Right lobe of liver (tissue), 6 donors: ENCODE measurements at regions not wholly inside any gene's neighbourhood (a gene's known extent, or its start where the extent isn't known, plus 50 kb on each side); places are given as distances from the start of the nearest gene placed in this dataset.

Experiments used
- ATAC-seq, 4 donors: fragments of 200-7000 bp; cut with Tn5 transposase; one replicate each; pipeline ENCODE4 v1.9.1; 2020; ENCODE audit warnings: mild to moderate bottlenecking in 4 of 4, moderate library complexity in 4 of 4
- DNase-seq, 3 donors: peaks; one replicate each; pipeline ENCODE4 v3.0.0-alpha.2; 2020
- H3K27ac ChIP-seq, 3 donors: fragments of 200-600 bp; one replicate each; pipeline ENCODE4 v1.8.0; 2022
- H3K27me3 ChIP-seq, 2 donors: fragments of 200-600 bp; one replicate each; pipeline ENCODE4 v1.8.0; 2022
- H3K36me3 ChIP-seq, 4 donors: fragments of 200-600 bp; sonication (generic) in 1 of 4; one replicate each; pipeline versions ENCODE4 v1.5.1 to v1.8.0; 2017 to 2022; ENCODE audit warnings: control low read depth in 1 of 4
- H3K4me1 ChIP-seq, 4 donors: fragments of 200-600 bp; sonication (generic) in 1 of 4; one replicate each; pipeline versions ENCODE4 v1.5.1 to v1.8.0; 2017 to 2022; ENCODE audit warnings: control low read depth in 1 of 4
- H3K4me3 ChIP-seq, 3 donors: fragments of 200-600 bp; one replicate each; pipeline ENCODE4 v1.8.0; 2022
- H3K9me3 ChIP-seq, 4 donors: fragments of 200-600 bp; sonication (generic) in 1 of 4; one replicate each; pipeline versions ENCODE4 v1.5.1 to v1.8.0; 2017 to 2022; ENCODE audit warnings: control low read depth in 1 of 4
- CTCF ChIP-seq, 4 donors: fragments of 200-600 bp in 3 of 4; fragments of 450-650 bp in 1 of 4; IDR thresholded peaks; one replicate each; pipeline versions ENCODE4 v1.5.1 to v1.8.0; 2016 to 2022; ENCODE audit warnings: antibody characterized with exemption in 4 of 4, mild to moderate bottlenecking in 2 of 4
- POLR2A ChIP-seq: fragments of 450-650 bp; IDR thresholded peaks from one replicate; pipeline ENCODE4 v1.6.1; 2017; ENCODE audit warnings: antibody characterized with exemption, mild to moderate bottlenecking
- WGBS: methylation state at CpG from one replicate; pipeline ENCODE4 v1.1.6; 2018; ENCODE audit warnings: low coverage, low lambda C conversion rate; ENCODE audit not compliant: insufficient coverage; ENCODE audit errors: missing lambda C conversion rate; 5-methylcytosine and 5-hydroxymethylcytosine counted together
- intact Hi-C, 2 donors: fragments of 100-400 bp; cut with DNase I; formaldehyde crosslinking; loops; one replicate each; pipeline versions ENCODE4 v1.11.2 to v1.14.1; 2022
- donor health status: DM: no; HTN: yes; CAD: no.
- donor health status: DM: no; HTN: no; CAD: no.
- donor health status: DM: no; HTN: no; CAD: no.
- donor health status: DM: no; HTN: yes; CAD: no.
- donor health status: DM: no; HTN: yes; CAD: no.

- no peaks in the 10 kb centered on the region for H3K9me3 ChIP-seq
- intact Hi-C loops, result no loop called here
- no peak for DNase-seq
- TF ChIP-seq CTCF (IDR thresholded peaks at IDR 0.05) (no peak), POLR2A (no peak)
- no peaks in the 10 kb centered on the region for H3K27me3 ChIP-seq
- no peak overlapping the region for H3K4me3 ChIP-seq
- no peak for ATAC-seq
- no peaks in the 10 kb centered on the region for H3K4me1 ChIP-seq
- H3K27ac ChIP-seq, result no peak overlapping the region
- 83% methylated on average over 1 of the region's 2 CpGs for WGBS
- H3K36me3 ChIP-seq, result no peaks in the 10 kb centered on the region
Measured at GRCh38 chr15:45863881-45864580, 229.2 kb downstream of the SQOR start.

GRCh38 chr15:45866616-45867015, 231.8 kb downstream of the SQOR start:
- H3K9me3 ChIP-seq, result no peaks in the 10 kb centered on the region
- H3K27ac ChIP-seq, result no peak overlapping the region
- no peaks in the 10 kb centered on the region for H3K27me3 ChIP-seq
- 50% methylated on average over 1 of the region's 3 CpGs for WGBS
- H3K4me1 ChIP-seq, result no peaks in the 10 kb centered on the region
- no peak overlapping the region for H3K4me3 ChIP-seq
- TF ChIP-seq CTCF (IDR thresholded peaks at IDR 0.05) (no peak), POLR2A (no peak)
- no peaks in the 10 kb centered on the region for H3K36me3 ChIP-seq
- intact Hi-C loops, result no loop called here
- no peak for DNase-seq
- no peak for ATAC-seq

GRCh38 chr15:45867281-45867680, 232.5 kb downstream of the SQOR start:
- intact Hi-C loops, result no loop called here
- TF ChIP-seq CTCF (IDR thresholded peaks at IDR 0.05) (no peak), POLR2A (no peak)
- DNase-seq, result no peak
- Histone ChIP-seq H3K4me1 (no peaks in the 10 kb centered on the region), H3K4me3 (no peak overlapping the region), H3K36me3 (no peaks in the 10 kb centered on the region), H3K9me3 (no peaks in the 10 kb centered on the region), H3K27ac (no peak overlapping the region), H3K27me3 (no peaks in the 10 kb centered on the region)
- no peak for ATAC-seq

DNA sequence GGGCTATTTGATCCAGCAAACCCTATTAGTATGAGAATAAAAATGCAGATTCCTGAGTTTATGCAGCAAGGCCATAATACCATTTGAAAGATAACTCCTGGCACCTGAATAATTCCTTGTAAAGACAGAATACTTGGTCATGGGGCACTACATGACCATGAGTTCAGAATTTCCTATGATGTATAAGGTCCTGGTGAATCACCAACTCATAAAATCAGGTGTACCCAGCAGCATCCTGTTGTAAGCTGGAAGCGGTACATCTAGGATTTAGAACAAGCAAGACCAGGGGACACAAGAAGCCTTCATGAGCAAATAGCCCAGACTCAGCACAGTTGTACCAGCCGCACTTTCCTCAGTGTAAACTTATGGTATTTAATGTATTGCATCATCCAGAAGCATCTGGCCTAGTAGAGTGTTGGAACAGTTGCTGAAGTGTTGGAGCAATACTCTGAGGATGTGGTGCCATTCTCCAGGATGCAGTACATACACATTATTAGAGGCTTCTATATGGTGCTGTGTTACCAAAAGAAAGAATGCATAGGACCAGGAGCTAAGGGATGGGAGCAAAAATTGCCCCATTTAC, 233.4 kb downstream of the SQOR start:
- DNase-seq (no peak), ATAC-seq (no peak)
- no peak overlapping the region for H3K27ac ChIP-seq
- no peaks in the 10 kb centered on the region for H3K27me3 ChIP-seq
- H3K36me3 ChIP-seq, result no peaks in the 10 kb centered on the region
- no peak for TF ChIP-seq CTCF (IDR thresholded peaks at IDR 0.05)
- TF ChIP-seq POLR2A, result no peak
- no peak overlapping the region for H3K4me3 ChIP-seq
- intact Hi-C loops, result no loop called here
- no peaks in the 10 kb centered on the region for H3K4me1 ChIP-seq
- no peaks in the 10 kb centered on the region for H3K9me3 ChIP-seq
- 82% methylated on average over 2 of the region's 2 CpGs for WGBS
